ENCODE measurements at regions not wholly inside any gene's neighbourhood (a gene's known extent, or its start where the extent isn't known, plus 50 kb on each side); places are given as distances from the start of the nearest gene placed in this dataset.

- in situ Hi-C loops (cut with MboI; ENCODE audit: low pct_ligation_motif_present in 1 of 4, low pct_unique_long_range_greater_than_20kb in 1 of 4, low sequenced_read_pairs in 3 of 4) (no loop called here), intact Hi-C loops (cut with DNase I; ENCODE audit: low total_unique reads) (no loop called here)
- no peaks in the 10 kb centered on the region for H3K27me3 ChIP-seq
- no peaks in the 10 kb centered on the region for H3K9me3 ChIP-seq
- no peak overlapping the region for H3K4me3 ChIP-seq
- no peak for DNase-seq
- WGBS, 2 donors (ENCODE audit: low coverage in 1 of 2), result 97 to 100% methylated on average over 1 of the region's 1 CpG
- no peaks in the 10 kb centered on the region for H3K36me3 ChIP-seq
- TF ChIP-seq POLR2AphosphoS5 (IDR thresholded peaks at IDR 0.05) (no peak), POLR2A (IDR thresholded peaks at IDR 0.05) (no peak), EP300 (IDR thresholded peaks at IDR 0.05; ENCODE audit: low read depth) (no peak)
- H3K27ac ChIP-seq, result no peak overlapping the region
- no peaks in the 10 kb centered on the region for H3K4me1 ChIP-seq
Measured at GRCh38 chr3:15941958-15942357, 144.2 kb upstream of the ANKRD28 start.

- Histone ChIP-seq H3K27me3 (no peaks in the 10 kb centered on the region), H3K4me3 (no peak overlapping the region), H3K36me3 (no peaks in the 10 kb centered on the region), H3K27ac (no peak overlapping the region), H3K4me1 (no peaks in the 10 kb centered on the region), H3K9me3 (no peaks in the 10 kb centered on the region)
- in situ Hi-C loops (cut with MboI; ENCODE audit: low pct_ligation_motif_present in 1 of 4, low pct_unique_long_range_greater_than_20kb in 1 of 4, low sequenced_read_pairs in 3 of 4) (no loop called here), intact Hi-C loops (cut with DNase I; ENCODE audit: low total_unique reads) (no loop called here)
- DNase-seq, result no peak
- TF ChIP-seq EP300 (IDR thresholded peaks at IDR 0.05; ENCODE audit: low read depth) (no peak), CTCF (IDR thresholded peaks at IDR 0.05) (no peak), POLR2AphosphoS5 (IDR thresholded peaks at IDR 0.05) (no peak), POLR2A (IDR thresholded peaks at IDR 0.05) (no peak)
Measured at GRCh38 chr3:15942462-15942861, 144.7 kb upstream of the ANKRD28 start.

- DNase-seq, result no peak
- Histone ChIP-seq H3K27ac (no peak overlapping the region), H3K27me3 (no peaks in the 10 kb centered on the region), H3K4me3 (no peak overlapping the region), H3K4me1 (no peaks in the 10 kb centered on the region), H3K36me3 (no peaks in the 10 kb centered on the region), H3K9me3 (no peaks in the 10 kb centered on the region)
- 100% methylated on average over 2 of the region's 2 CpGs for WGBS, 2 donors (ENCODE audit: low coverage in 1 of 2)
- TF ChIP-seq POLR2AphosphoS5 (IDR thresholded peaks at IDR 0.05) (no peak), POLR2A (IDR thresholded peaks at IDR 0.05) (no peak), CTCF (IDR thresholded peaks at IDR 0.05) (no peak), EP300 (IDR thresholded peaks at IDR 0.05; ENCODE audit: low read depth) (no peak)
- intact Hi-C loops (cut with DNase I; ENCODE audit: low total_unique reads), result no loop called here
- in situ Hi-C loops (cut with MboI; ENCODE audit: low pct_ligation_motif_present in 1 of 4, low pct_unique_long_range_greater_than_20kb in 1 of 4, low sequenced_read_pairs in 3 of 4), result no loop called here
Measured at GRCh38 chr3:15942936-15943335, 145.2 kb upstream of the ANKRD28 start.

- no peaks in the 10 kb centered on the region for H3K36me3 ChIP-seq
- 70 to 73% methylated on average over 1 of the region's 1 CpG for WGBS, 2 donors (ENCODE audit: low coverage in 1 of 2)
- no peaks in the 10 kb centered on the region for H3K4me1 ChIP-seq
- H3K27ac ChIP-seq, result no peak overlapping the region
- in situ Hi-C loops (cut with MboI; ENCODE audit: low pct_ligation_motif_present in 1 of 4, low pct_unique_long_range_greater_than_20kb in 1 of 4, low sequenced_read_pairs in 3 of 4), result no loop called here
- no peak for DNase-seq
- intact Hi-C loops (cut with DNase I; ENCODE audit: low total_unique reads), result no loop called here
- TF ChIP-seq POLR2AphosphoS5 (IDR thresholded peaks at IDR 0.05) (no peak), POLR2A (IDR thresholded peaks at IDR 0.05) (no peak), EP300 (IDR thresholded peaks at IDR 0.05; ENCODE audit: low read depth) (no peak), CTCF (IDR thresholded peaks at IDR 0.05) (no peak)
- no peaks in the 10 kb centered on the region for H3K9me3 ChIP-seq
- H3K27me3 ChIP-seq, result no peaks in the 10 kb centered on the region
- no peak overlapping the region for H3K4me3 ChIP-seq
Measured at GRCh38 chr3:15948388-15948787, 150.6 kb upstream of the ANKRD28 start.

GRCh38 chr3:15952543-15953175 lies 154.9 kb upstream of the ANKRD28 start:
- intact Hi-C loops (cut with DNase I; ENCODE audit: low total_unique reads), result no loop called here
- Histone ChIP-seq H3K36me3 (no peaks in the 10 kb centered on the region), H3K4me1 (no peaks in the 10 kb centered on the region), H3K27me3 (no peaks in the 10 kb centered on the region), H3K4me3 (no peak overlapping the region), H3K9me3 (no peaks in the 10 kb centered on the region), H3K27ac (no peak overlapping the region)
- in situ Hi-C loops (cut with MboI; ENCODE audit: low pct_ligation_motif_present in 1 of 4, low pct_unique_long_range_greater_than_20kb in 1 of 4, low sequenced_read_pairs in 3 of 4), result no loop called here
- no peak for TF ChIP-seq EP300 (IDR thresholded peaks at IDR 0.05; ENCODE audit: low read depth)
- TF ChIP-seq POLR2A (IDR thresholded peaks at IDR 0.05), result no peak
- TF ChIP-seq POLR2AphosphoS5 (IDR thresholded peaks at IDR 0.05), result no peak
- no peak for TF ChIP-seq CTCF (IDR thresholded peaks at IDR 0.05)
- 78 to 86% methylated on average over 2 of the region's 2 CpGs for WGBS, 2 donors (ENCODE audit: low coverage in 1 of 2)
- no peak for DNase-seq

All from transverse colon (tissue), 4 donors.